Pons (tissue), 1 donor: ENCODE measurements at regions not wholly inside any gene's neighbourhood (a gene's known extent, or its start where the extent isn't known, plus 50 kb on each side); places are given as distances from the start of the nearest gene placed in this dataset.
A peak's percentile ranks its signal among the peaks of the same experiment; 100 is the strongest.

ENCODE experiments used
- DNase-seq: peaks from one replicate; pipeline ENCODE4 v3.0.0-alpha.2; 2016; ENCODE audit warnings: low spot score

- DNase-seq: no peak
Observed at GRCh38 chr1:70891051-70891843, 156.4 kb downstream of the PTGER3 start.

DNA sequence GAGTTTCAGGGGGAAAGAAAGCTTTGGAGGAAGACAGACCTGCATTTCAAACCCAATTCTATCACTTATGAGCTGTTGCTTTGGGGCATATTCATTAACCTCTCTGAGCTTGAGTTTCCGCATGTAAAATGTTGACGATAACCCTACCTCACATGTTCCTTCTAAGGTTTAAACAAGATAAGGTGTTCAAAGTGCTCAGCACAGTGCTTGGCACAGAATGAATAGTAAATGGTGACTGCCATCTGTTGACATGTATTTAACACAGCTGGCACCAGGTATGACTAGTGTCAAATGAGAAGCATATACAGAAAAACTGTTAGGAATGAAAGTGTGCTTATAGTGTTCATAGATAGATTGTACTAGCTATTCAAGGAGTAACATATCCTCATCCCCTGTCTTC lies 155.5 kb downstream of the PTGER3 start:
- no peak for DNase-seq

DNA sequence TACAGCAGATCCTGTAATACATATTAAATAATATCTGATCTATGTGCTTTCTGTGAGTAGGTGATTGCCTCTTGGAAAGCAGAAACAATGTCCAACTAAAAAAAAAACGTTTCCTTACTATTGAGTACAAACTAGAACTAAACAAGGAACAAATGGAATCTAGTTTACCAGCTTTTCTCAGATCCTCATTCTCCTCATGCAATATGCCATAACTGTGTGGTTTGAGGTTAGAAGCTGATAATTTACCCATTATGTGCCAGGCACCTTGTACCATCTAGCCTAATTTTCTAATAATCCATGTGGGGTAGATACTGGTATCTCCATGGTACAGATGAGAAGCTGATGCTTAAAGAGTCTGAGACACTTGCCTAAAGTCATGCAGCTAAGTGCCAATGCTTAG lies 154.7 kb downstream of the PTGER3 start:
- no peak for DNase-seq

GRCh38 chr1:70893381-70893780 lies 154.2 kb downstream of the PTGER3 start:
- DNase-seq: no peak

- no peak for DNase-seq
Observed at GRCh38 chr1:70895531-70895930, 152.1 kb downstream of the PTGER3 start.

DNA sequence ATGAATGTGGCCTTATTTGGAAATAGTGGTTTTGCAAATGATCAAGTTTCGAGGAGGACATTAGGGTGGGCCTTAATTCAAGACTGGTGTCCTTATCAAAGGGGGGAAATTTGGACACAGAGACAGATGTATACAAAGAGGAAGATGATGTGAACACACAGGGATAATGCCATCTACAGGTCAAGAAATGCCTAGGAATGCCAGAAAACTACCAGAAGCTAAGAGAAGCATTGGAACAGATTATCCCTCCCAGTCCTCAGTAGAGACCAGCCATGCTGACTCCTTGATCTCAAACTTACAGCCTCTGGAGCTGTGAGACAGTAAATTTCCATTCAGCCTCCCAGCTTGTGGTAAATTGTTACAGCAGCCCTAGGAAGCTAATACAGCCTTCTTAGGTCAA lies 151.4 kb downstream of the PTGER3 start:
- DNase-seq: peak; percentile 26

DNA sequence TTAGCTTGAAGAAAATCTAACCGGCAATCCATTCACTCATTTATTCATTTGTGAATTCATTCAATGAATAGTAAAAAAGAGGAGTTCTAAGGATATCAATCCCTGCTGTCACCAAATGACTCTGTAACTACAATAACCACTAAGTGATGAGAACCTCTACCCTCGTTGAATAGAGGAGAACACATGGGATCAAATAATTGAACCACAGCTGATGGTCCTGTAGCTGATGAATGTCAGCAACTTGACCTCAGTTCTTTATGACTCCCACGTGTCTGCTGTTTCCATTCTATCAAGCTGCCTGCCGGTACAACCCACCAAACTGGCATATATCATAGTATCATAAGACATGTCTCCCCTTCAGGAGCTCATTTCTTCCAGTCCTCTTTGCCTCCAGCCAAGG lies 150.3 kb downstream of the PTGER3 start:
- no peak for DNase-seq

DNA sequence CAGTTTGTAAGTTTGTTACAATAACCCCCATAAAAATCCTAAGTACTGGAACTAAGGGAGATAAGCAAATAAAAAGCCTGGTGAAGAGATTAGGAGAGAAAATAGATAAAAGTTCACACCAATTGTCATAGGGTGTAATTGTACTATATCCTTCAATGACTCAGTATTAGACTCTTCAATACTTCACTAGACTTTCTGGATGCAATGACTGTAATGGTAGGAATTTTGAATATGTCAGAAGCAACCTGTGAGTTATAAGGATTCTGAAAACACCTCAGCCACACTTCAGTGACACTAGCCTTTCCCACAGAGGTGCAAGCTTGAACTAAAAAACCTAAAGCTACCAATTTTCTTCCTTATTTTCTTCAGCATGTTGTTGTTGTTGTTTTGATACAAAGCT lies 147.9 kb downstream of the PTGER3 start:
- no peak for DNase-seq

DNA sequence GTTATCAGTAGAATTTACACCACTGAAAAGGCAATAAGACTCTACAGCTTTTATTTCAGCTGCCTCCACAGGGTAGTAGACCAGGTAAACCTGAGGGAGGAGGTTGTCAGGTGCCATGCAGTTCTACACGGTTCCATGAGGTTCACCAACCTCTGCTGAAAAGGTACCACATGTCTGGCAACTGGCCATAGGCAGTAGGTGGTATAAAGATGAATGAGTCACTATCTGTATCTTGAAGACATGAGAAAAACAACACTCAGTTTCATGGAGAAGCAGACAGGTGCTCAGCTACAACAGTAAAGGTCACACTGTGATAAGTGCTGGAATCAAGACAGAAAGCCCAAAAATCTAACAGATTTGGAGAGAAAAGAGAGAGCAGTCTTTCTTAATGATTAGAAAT lies 145.4 kb downstream of the PTGER3 start:
- no peak for DNase-seq

GRCh38 chr1:70906800-70907199 lies 140.8 kb downstream of the PTGER3 start:
- no peak for DNase-seq

GRCh38 chr1:70907563-70908310 lies 139.9 kb downstream of the PTGER3 start:
- DNase-seq: no peak

- no peak for DNase-seq
Observed at GRCh38 chr1:70909262-70909822, 138.3 kb downstream of the PTGER3 start.

DNA sequence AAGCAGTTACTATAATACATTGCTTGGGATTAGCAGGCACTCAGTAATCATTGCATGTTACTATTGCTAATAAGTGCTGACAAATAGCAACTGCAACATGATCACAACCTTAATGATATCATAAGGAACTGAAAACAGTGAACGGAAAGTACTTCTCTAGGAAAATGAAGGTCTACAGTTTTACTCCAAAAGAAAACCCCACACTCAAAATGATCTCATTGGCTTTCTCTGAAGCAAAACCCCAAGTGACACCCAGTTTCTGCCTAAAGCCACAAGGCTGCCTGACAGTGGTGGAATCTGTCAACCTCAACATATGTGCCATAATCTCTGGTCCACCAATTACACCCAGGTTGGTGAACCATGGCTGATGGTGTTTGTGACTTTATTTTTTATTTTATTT lies 137.6 kb downstream of the PTGER3 start:
- DNase-seq: no peak

DNA sequence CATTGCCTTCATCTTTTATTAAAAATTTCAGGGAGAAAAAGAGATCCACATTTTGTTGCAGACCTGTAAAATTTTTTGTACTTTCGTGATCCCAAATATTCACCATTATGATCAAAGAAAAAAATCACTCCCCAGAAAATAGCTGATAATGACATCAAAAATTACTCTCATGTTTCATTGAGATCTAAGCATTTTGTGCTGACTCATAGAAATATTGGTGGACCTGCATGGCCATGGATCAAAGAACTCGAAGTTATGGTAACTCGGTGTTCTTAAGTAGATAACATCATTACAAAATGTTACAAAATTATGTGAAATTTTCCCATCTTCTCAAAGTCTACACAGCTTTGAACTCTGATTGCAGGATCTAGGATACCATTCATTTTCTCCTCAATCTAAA lies 135.8 kb downstream of the PTGER3 start:
- no peak for DNase-seq

GRCh38 chr1:70914224-70914623 lies 133.4 kb downstream of the PTGER3 start:
- DNase-seq: no peak

DNA sequence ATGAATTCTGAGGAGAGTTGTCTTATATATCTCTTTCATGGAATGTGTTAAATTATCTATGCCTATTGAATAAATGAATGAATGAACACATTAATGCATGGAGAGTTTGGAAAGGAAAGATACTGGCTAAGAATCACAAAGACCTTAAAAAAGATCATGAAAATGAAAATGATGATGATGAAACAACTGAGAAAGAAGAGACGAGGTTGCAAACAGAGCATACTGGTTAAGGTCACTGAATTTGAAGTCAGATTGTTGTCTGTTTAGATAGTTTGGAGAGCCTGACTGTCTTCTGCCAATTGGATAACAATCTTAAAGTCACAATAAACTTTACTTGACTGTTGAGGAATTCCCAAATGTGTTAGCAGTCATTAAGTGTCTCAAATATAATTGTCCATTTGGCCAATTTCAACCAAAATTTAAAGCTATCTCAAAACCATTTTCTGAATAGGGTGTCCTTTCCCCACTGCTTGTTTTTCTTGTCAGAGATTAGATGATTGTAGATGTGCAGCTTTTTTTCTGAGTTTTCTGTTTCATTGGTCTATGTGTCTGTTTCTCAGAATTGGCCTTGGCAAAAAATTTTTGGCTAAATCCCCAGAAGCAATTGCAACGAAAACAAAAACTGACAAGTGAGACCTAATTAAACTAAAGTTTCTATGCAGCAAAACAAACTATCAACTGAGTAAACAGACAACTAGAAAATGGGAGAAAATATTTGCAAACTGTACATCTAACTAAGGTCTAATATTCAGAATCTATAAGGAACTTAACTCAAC lies 132.2 kb downstream of the PTGER3 start:
- DNase-seq: peak; percentile 4

DNA sequence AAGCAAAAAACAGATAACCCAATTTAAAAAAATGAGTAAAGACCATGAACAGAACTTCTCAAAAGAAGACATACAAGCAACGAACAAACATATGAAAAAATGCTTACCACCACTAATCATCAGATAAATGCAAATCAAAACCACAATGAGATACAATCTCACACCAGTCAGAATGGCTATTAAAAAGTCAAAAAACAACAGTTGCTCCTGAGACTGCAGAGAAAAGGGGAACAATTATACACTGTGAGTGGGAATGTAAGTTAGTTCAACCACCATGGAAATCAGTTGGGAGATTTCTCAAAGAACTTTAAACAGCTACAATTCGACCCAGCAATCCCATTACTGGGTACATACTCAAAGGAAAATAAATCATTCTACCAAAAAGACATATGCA lies 131.6 kb downstream of the PTGER3 start:
- DNase-seq: no peak

DNA sequence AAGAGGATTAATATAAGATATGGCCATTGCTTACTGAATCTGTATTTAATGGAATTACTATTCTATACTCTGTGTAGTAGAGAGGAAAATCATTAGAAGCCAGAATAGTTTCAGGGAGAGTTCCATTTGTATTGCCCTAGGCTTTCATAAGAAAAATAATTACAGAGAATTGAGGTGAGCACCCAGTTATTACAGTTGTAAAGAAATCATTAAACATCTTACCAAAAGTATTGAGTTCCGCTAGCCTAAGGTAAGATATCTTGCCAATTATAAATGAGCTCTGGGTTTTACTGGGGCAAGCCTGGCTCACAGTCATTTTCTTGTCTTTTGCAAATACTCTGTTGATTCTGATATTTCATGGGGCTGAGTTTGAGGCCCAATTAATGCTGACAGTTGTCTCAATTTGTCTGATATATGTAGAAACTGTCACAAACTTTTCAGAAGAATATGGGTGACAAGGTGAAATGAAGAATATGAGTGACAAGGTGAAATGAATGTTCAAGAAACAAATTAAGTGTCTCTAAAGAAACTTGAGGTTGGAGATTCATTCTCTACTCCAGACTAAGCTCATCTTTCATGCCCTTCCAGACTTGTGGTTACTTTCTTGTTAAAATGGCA lies 127.8 kb downstream of the PTGER3 start:
- DNase-seq: no peak
